Fibroblast of lung (primary cell): ENCODE measurements at regions not wholly inside any gene's neighbourhood (a gene's known extent, or its start where the extent isn't known, plus 50 kb on each side); places are given as distances from the start of the nearest gene placed in this dataset.

Source experiments
- DNase-seq, 2 donors: peaks; one replicate each; pipeline versions ENCODE4 v3.0.0 to v3.0.0-alpha.2; 2010; ENCODE audit warnings: low read depth in 2 of 2
- H2AFZ ChIP-seq: 2 replicates; pipeline ENCODE4 v1.5.1; 2012; ENCODE audit warnings: low read length, control low read depth, inconsistent platforms
- H3K27ac ChIP-seq: 2 replicates; pipeline ENCODE4 v1.5.1; 2011; ENCODE audit warnings: low read length, control low read depth; ENCODE audit not compliant: insufficient read depth
- H3K27me3 ChIP-seq: 2 replicates; pipeline ENCODE4 v1.5.1; 2011; ENCODE audit warnings: mild to moderate bottlenecking, low read length; ENCODE audit not compliant: control insufficient read depth, insufficient read depth
- H3K36me3 ChIP-seq: 2 replicates; pipeline ENCODE4 v1.5.1; 2011; ENCODE audit warnings: low read length; ENCODE audit not compliant: control insufficient read depth, insufficient read depth
- H3K4me1 ChIP-seq: 2 replicates; pipeline ENCODE4 v1.5.1; 2011; ENCODE audit warnings: low read length; ENCODE audit not compliant: control insufficient read depth, insufficient read depth; ENCODE audit errors: extremely low read depth
- H3K4me2 ChIP-seq: 2 replicates; pipeline ENCODE4 v1.5.1; 2011; ENCODE audit warnings: low read length, control low read depth; ENCODE audit not compliant: insufficient read depth; ENCODE audit errors: extremely low read depth
- H3K4me3 ChIP-seq, 4 experiments: fragments of 200-600 bp in 1 of 4; sonication (generic) in 1 of 4; replicated peaks in 1 of 4; 2 replicates each; pipeline ENCODE4 v1.5.1; 2011 to 2016; ENCODE audit warnings: low read length in 4 of 4, low read depth in 3 of 4, mild to moderate bottlenecking in 3 of 4, control low read depth in 2 of 4, inconsistent platforms in 1 of 4, mixed read lengths in 1 of 4; ENCODE audit not compliant: insufficient read depth in 1 of 4; ENCODE audit errors: control extremely low read depth in 1 of 4
- H3K79me2 ChIP-seq: 2 replicates; pipeline ENCODE4 v1.5.1; 2012; ENCODE audit warnings: mild to moderate bottlenecking, low read length, inconsistent platforms; ENCODE audit not compliant: control insufficient read depth, insufficient read depth
- H3K9ac ChIP-seq: 2 replicates; pipeline ENCODE4 v1.5.1; 2011; ENCODE audit warnings: mild to moderate bottlenecking, low read length, control low read depth; ENCODE audit not compliant: insufficient read depth
- H3K9me3 ChIP-seq: 2 replicates; pipeline ENCODE4 v1.5.1; 2012; ENCODE audit warnings: low read depth, low read length; ENCODE audit not compliant: control insufficient read depth, insufficient read depth
- H4K20me1 ChIP-seq: 2 replicates; pipeline ENCODE4 v1.5.1; 2011; ENCODE audit warnings: low read length; ENCODE audit not compliant: control insufficient read depth, insufficient read depth; ENCODE audit errors: extremely low read depth
- EZH2 ChIP-seq: IDR thresholded peaks from 2 replicates; pipeline ENCODE4 v1.5.1; 2012; ENCODE audit warnings: low read length, control low read depth, mild to moderate bottlenecking; ENCODE audit errors: missing control alignments
- TF ChIP-seq, protein P1 (sequence below), 2 donors: IDR thresholded peaks in 1 of 2; conservative IDR thresholded peaks in 1 of 2; 1 replicate in 1 of 2; 2 replicates in 1 of 2; pipeline ENCODE4 v1.5.1; 2011 to 2012; ENCODE audit warnings: low read length in 2 of 2, control low read depth in 1 of 2, inconsistent platforms in 1 of 2, low read depth in 1 of 2, mild to moderate bottlenecking in 1 of 2

DNA sequence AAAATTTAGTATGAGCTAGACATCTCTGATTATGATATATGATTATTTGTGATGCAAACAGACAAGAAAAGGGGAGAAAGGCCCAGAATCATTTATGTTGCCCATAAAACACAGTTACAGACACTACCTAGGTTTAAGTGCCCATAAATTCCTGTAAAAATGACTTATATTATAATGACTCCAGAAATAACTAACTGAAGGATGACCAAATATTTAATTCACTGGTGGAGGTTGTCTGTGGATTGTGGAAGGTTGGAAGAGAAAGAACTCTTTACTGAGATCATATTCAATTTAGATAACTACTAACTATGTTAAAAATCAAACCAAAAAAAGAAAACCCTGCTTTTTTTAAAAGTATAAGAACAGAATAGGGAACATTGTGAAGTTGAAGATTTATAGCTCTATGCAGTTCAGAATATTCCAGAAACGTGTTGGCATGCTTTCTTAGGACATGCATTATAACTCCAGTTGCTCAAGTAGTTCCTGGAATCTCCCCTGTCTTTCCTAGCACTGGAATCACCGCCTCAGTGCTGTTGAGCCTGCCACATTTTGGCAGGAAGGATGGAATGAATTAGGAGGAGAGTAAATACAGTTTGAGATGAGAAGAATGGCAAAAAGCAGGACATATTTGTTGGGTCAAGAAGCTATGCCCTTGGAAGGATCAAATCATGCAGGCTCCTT lies 72.0 kb upstream of the PAPPA start:
- H4K20me1 ChIP-seq: no peaks in the 10 kb centered on the region
- no peak overlapping the region for H3K27ac ChIP-seq
- H3K9me3 ChIP-seq: no peaks in the 10 kb centered on the region
- no peak overlapping the region for H3K4me2 ChIP-seq
- peak in 1 of 2 donors; percentile 46 for DNase-seq
- no peak overlapping the region for H2AFZ ChIP-seq
- H3K27me3 ChIP-seq: no peaks in the 10 kb centered on the region
- H3K9ac ChIP-seq: no peak overlapping the region
- no peak overlapping the region for H3K4me3 ChIP-seq
- H3K79me2 ChIP-seq: no peaks in the 10 kb centered on the region
- no peaks in the 10 kb centered on the region for H3K36me3 ChIP-seq
- H3K4me1 ChIP-seq: no peaks in the 10 kb centered on the region
- TF ChIP-seq, protein P1, sequence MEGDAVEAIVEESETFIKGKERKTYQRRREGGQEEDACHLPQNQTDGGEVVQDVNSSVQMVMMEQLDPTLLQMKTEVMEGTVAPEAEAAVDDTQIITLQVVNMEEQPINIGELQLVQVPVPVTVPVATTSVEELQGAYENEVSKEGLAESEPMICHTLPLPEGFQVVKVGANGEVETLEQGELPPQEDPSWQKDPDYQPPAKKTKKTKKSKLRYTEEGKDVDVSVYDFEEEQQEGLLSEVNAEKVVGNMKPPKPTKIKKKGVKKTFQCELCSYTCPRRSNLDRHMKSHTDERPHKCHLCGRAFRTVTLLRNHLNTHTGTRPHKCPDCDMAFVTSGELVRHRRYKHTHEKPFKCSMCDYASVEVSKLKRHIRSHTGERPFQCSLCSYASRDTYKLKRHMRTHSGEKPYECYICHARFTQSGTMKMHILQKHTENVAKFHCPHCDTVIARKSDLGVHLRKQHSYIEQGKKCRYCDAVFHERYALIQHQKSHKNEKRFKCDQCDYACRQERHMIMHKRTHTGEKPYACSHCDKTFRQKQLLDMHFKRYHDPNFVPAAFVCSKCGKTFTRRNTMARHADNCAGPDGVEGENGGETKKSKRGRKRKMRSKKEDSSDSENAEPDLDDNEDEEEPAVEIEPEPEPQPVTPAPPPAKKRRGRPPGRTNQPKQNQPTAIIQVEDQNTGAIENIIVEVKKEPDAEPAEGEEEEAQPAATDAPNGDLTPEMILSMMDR (conservative IDR thresholded peaks at IDR 0.05 in 1 of 2, IDR thresholded peaks at IDR 0.05 in 1 of 2; ENCODE audit: low read depth in 1 of 2, low read length in 2 of 2): no peak

DNA sequence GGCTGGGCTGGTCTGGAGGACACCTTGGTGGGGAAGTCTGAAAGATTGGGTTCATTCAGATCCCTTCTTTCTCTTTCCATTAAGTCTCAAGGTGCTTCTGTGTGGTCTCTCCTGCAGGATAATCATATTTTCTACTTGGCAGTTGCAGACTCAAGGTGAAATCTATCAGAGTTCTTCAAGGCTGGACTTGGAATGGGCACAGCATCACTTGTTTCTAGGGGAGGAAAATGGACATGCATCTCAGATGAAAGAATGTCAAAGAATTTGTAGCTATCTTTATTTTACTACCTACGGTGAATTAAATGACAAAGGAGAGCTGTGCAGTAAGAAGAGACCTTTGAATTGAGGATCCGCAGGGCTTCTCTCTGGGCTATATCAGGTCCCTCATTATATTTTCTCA lies 69.8 kb upstream of the PAPPA start:
- Histone ChIP-seq H3K79me2 (no peaks in the 10 kb centered on the region), H3K9ac (no peak overlapping the region), H3K9me3 (no peaks in the 10 kb centered on the region), H4K20me1 (no peaks in the 10 kb centered on the region), H3K4me1 (peaks cover 4% of the 10 kb centered on the region), H3K27me3 (no peaks in the 10 kb centered on the region), H2AFZ (no peak overlapping the region), H3K27ac (no peak overlapping the region), H3K36me3 (no peaks in the 10 kb centered on the region), H3K4me2 (no peak overlapping the region), H3K4me3 (no peak overlapping the region)
- DNase-seq: no peak
- TF ChIP-seq, protein P1 (conservative IDR thresholded peaks at IDR 0.05 in 1 of 2, IDR thresholded peaks at IDR 0.05 in 1 of 2; ENCODE audit: low read depth in 1 of 2, low read length in 2 of 2): no peak
- no peak for TF ChIP-seq EZH2

DNA sequence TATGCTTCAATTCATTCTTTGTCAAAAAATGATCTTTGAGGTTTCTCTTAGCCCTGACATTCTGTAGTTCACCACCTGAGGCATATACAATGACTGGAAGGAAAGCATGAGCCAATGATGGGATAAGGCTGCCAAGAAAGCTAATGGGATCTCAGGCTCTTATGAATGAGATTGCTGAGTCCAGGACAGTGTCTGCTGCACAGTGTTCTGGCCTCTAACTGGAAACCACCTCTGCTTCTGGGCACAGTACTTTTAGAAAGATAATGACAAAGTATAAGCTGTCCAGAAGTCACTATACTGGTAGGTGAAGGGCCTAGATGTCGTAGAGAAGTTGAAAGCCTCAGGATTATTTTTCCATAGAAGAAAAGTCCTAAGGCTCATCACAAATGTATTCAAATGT lies 69.1 kb upstream of the PAPPA start:
- Histone ChIP-seq H3K4me1 (peaks cover 4% of the 10 kb centered on the region), H3K36me3 (no peaks in the 10 kb centered on the region), H3K9ac (no peak overlapping the region), H3K79me2 (no peaks in the 10 kb centered on the region), H3K9me3 (no peaks in the 10 kb centered on the region), H3K4me3 (no peak overlapping the region), H3K27me3 (no peaks in the 10 kb centered on the region), H3K27ac (no peak overlapping the region), H4K20me1 (no peaks in the 10 kb centered on the region), H2AFZ (no peak overlapping the region), H3K4me2 (no peak overlapping the region)
- TF ChIP-seq, protein P1 (conservative IDR thresholded peaks at IDR 0.05 in 1 of 2, IDR thresholded peaks at IDR 0.05 in 1 of 2; ENCODE audit: low read depth in 1 of 2, low read length in 2 of 2): no peak
- no peak for TF ChIP-seq EZH2
- DNase-seq: no peak
